A549 (cell line): ENCODE measurements at regions not wholly inside any gene's neighbourhood (a gene's known extent, or its start where the extent isn't known, plus 50 kb on each side); places are given as distances from the start of the nearest gene placed in this dataset.

Experiments
- ATAC-seq, 2 experiments: fragments of 200-7000 bp in 1 of 2; fragments of >200 bp in 1 of 2; cut with Nextera tagmentation in 1 of 2; cut with Tn5 transposase in 1 of 2; 3 replicates each; pipeline versions ENCODE4 v1.8.0 to v1.9.1; 2018 to 2020; ENCODE audit warnings: mild to moderate bottlenecking in 1 of 2, moderate library complexity in 1 of 2
- CTCF ChIA-PET: fragments of 300-600 bp; sonication (Branson Sonifier 250); formaldehyde crosslinking; extraction: SDS; loops from one replicate; lab custom pipeline; 2021; ENCODE audit warnings: antibody characterized with exemption, inconsistent platforms; lab: Yijun Ruan, JAX
- POLR2A ChIA-PET: fragments of 350-600 bp; formaldehyde crosslinking; extraction: SDS; loops from one replicate; lab custom pipeline; 2021; ENCODE audit warnings: antibody characterized with exemption, inconsistent platforms; lab: Yijun Ruan, JAX
- DNase-seq, 2 experiments: peaks; one replicate each; pipeline versions ENCODE4 v3.0.0 to v3.0.0-alpha.2; 2011 to 2016; ENCODE audit warnings: low read depth in 1 of 2, low spot score in 1 of 2
- FAIRE-seq: peaks from 2 replicates; lab custom pipeline; 2011; peaks lifted over from hg19 to GRCh38; lab: Jason Lieb, UNC
- H3K27ac ChIP-seq, 2 experiments: fragments of >200 bp; sonication (Bioruptor Twin); formaldehyde crosslinking; 3 replicates each; pipeline ENCODE4 v1.5.1; 2016 to 2017
- H3K4me1 ChIP-seq: fragments of >200 bp; sonication (Bioruptor Twin); formaldehyde crosslinking; 3 replicates; pipeline ENCODE4 v1.6.1; 2016
- H3K4me2 ChIP-seq: fragments of >200 bp; sonication (Bioruptor Twin); formaldehyde crosslinking; 3 replicates; pipeline ENCODE4 v1.6.1; 2016
- H3K4me3 ChIP-seq: fragments of >200 bp; sonication (Bioruptor Twin); formaldehyde crosslinking; 3 replicates; pipeline ENCODE4 v1.5.1; 2016
- H3K9me3 ChIP-seq: fragments of >200 bp; sonication (Bioruptor Twin); formaldehyde crosslinking; 3 replicates; pipeline ENCODE4 v1.6.1; 2016
- BCL3 ChIP-seq: fragments of >200 bp; sonication (Bioruptor Twin); formaldehyde crosslinking; IDR thresholded peaks from 3 replicates; pipeline ENCODE4 v1.6.1; 2016
- BHLHE40 ChIP-seq: IDR thresholded peaks from 2 replicates; pipeline ENCODE4 v1.6.1; 2012; ENCODE audit warnings: low read depth, low read length, inconsistent platforms
- CBX2 ChIP-seq: fragments of 200-600 bp; sonication (generic); IDR thresholded peaks from 2 replicates; pipeline ENCODE4 v1.6.1; 2016; ENCODE audit warnings: low read depth, mild to moderate bottlenecking, borderline replicate concordance
- CBX8 ChIP-seq: fragments of 200-600 bp; sonication (generic); IDR thresholded peaks from 2 replicates; pipeline ENCODE4 v1.6.1; 2016
- CEBPB ChIP-seq, 2 experiments: fragments of >200 bp in 1 of 2; sonication (Bioruptor Twin) in 1 of 2; formaldehyde crosslinking in 1 of 2; IDR thresholded peaks; 2 replicates each; pipeline ENCODE4 v1.6.1; 2012 to 2016
- FOSB ChIP-seq: fragments of 250-450 bp; sonication (Bioruptor Pico); IDR thresholded peaks from 2 replicates; pipeline ENCODE4 v1.5.0; 2020; ENCODE audit warnings: mild to moderate bottlenecking, moderate library complexity
- FOSL2 ChIP-seq, 2 experiments: fragments of 450-650 bp in 1 of 2; fragments of >200 bp in 1 of 2; sonication (Bioruptor Twin) in 1 of 2; formaldehyde crosslinking; IDR thresholded peaks; 2 replicates each; pipeline versions ENCODE4 v1.5.0 to v1.6.1; 2016 to 2020; ENCODE audit warnings: mild to moderate bottlenecking in 1 of 2, moderate library complexity in 1 of 2
- JUN ChIP-seq, 2 experiments: fragments of >200 bp; sonication (Bioruptor Twin); formaldehyde crosslinking; IDR thresholded peaks; 2 replicates in 1 of 2; 3 replicates in 1 of 2; pipeline ENCODE4 v1.6.1; 2016 to 2017
- JUNB ChIP-seq: fragments of >200 bp; sonication (Bioruptor Twin); formaldehyde crosslinking; IDR thresholded peaks from 2 replicates; pipeline ENCODE4 v1.6.1; 2016
- KDM1A ChIP-seq: fragments of 200-600 bp; sonication (generic); IDR thresholded peaks from 2 replicates; pipeline ENCODE4 v1.6.1; 2016; ENCODE audit warnings: low read depth, mild to moderate bottlenecking
- KDM5A ChIP-seq: fragments of 200-600 bp; sonication (generic); IDR thresholded peaks from 2 replicates; pipeline ENCODE4 v1.6.1; 2016; ENCODE audit warnings: antibody characterized with exemption, mild to moderate bottlenecking
- MAZ ChIP-seq: fragments of 150-350 bp; IDR thresholded peaks from 2 replicates; pipeline ENCODE4 v1.6.1; 2014; ENCODE audit warnings: antibody characterized with exemption, low read depth, low read length, borderline replicate concordance
- NFE2L2 ChIP-seq: fragments of 150-350 bp; conservative IDR thresholded peaks from 2 replicates; pipeline ENCODE4 v1.6.1; 2014; ENCODE audit warnings: low read length
- NR3C1 ChIP-seq: fragments of >200 bp; sonication (Bioruptor Twin); formaldehyde crosslinking; IDR thresholded peaks from 3 replicates; pipeline ENCODE4 v1.6.1; 2017
- PHF8 ChIP-seq: fragments of 200-600 bp; sonication (generic); IDR thresholded peaks from 2 replicates; pipeline ENCODE4 v1.6.1; 2016; ENCODE audit warnings: low read depth, mild to moderate bottlenecking, antibody characterized with exemption, moderate library complexity, borderline replicate concordance
- POLR2A ChIP-seq: IDR thresholded peaks from 2 replicates; pipeline ENCODE4 v1.6.1; 2012; ENCODE audit warnings: mild to moderate bottlenecking, low read length
- POLR2AphosphoS2 ChIP-seq: conservative IDR thresholded peaks from 2 replicates; pipeline ENCODE4 v1.6.1; 2012; ENCODE audit warnings: low read length, improper control_type of control experiment, inconsistent platforms
- RAD21 ChIP-seq, 2 experiments: fragments of >200 bp in 1 of 2; sonication (Bioruptor Twin) in 1 of 2; formaldehyde crosslinking in 1 of 2; IDR thresholded peaks in 1 of 2; conservative IDR thresholded peaks in 1 of 2; 2 replicates in 1 of 2; 3 replicates in 1 of 2; pipeline ENCODE4 v1.6.1; 2012 to 2018; ENCODE audit warnings: inconsistent platforms in 1 of 2
- RCOR1 ChIP-seq: fragments of 150-350 bp; IDR thresholded peaks from 2 replicates; pipeline ENCODE4 v1.6.1; 2014; ENCODE audit warnings: antibody characterized with exemption, low read length, low read depth
- RNF2 ChIP-seq: fragments of 200-600 bp; sonication (generic); IDR thresholded peaks from 2 replicates; pipeline ENCODE4 v1.6.1; 2016; ENCODE audit warnings: low read depth, mild to moderate bottlenecking, antibody characterized with exemption, moderate library complexity, borderline replicate concordance
- SMC3 ChIP-seq: fragments of >200 bp; sonication (Bioruptor Twin); formaldehyde crosslinking; IDR thresholded peaks from 3 replicates; pipeline ENCODE4 v1.6.1; 2018; ENCODE audit warnings: inconsistent platforms
- SREBF2 ChIP-seq: fragments of 450-650 bp; IDR thresholded peaks from 2 replicates; pipeline ENCODE4 v1.6.1; 2014; ENCODE audit warnings: mild to moderate bottlenecking, moderate library complexity
- ZC3H11A ChIP-seq: fragments of 450-650 bp; IDR thresholded peaks from 2 replicates; pipeline ENCODE4 v1.6.1; 2014; ENCODE audit warnings: antibody characterized with exemption, mild to moderate bottlenecking
- ZFP36 ChIP-seq: fragments of 450-650 bp; IDR thresholded peaks from 2 replicates; pipeline ENCODE4 v1.6.1; 2014; ENCODE audit warnings: borderline replicate concordance; ENCODE audit not compliant: partially characterized antibody
- ZNF302 ChIP-seq: fragments of 250-450 bp; sonication (Bioruptor Pico); IDR thresholded peaks from 2 replicates; pipeline ENCODE4 v1.9.0; 2021; ENCODE audit warnings: inconsistent platforms, mild to moderate bottlenecking, moderate library complexity
- ZSCAN20 ChIP-seq: fragments of 250-450 bp; sonication (Bioruptor Pico); IDR thresholded peaks from 2 replicates; pipeline ENCODE4 v1.8.0; 2022; ENCODE audit warnings: mild to moderate bottlenecking, moderate library complexity
- WGBS: methylation state at CpG from one replicate; pipeline ENCODE4 v1.1.6; 2017; ENCODE audit errors: missing lambda C conversion rate; 5-methylcytosine and 5-hydroxymethylcytosine counted together
- TF ChIP-seq, protein P1 (sequence below): fragments of 250-450 bp; sonication (Bioruptor Pico); IDR thresholded peaks from 2 replicates; pipeline ENCODE4 v1.5.0; 2021; ENCODE audit warnings: mild to moderate bottlenecking, moderate library complexity, borderline replicate concordance

DNA sequence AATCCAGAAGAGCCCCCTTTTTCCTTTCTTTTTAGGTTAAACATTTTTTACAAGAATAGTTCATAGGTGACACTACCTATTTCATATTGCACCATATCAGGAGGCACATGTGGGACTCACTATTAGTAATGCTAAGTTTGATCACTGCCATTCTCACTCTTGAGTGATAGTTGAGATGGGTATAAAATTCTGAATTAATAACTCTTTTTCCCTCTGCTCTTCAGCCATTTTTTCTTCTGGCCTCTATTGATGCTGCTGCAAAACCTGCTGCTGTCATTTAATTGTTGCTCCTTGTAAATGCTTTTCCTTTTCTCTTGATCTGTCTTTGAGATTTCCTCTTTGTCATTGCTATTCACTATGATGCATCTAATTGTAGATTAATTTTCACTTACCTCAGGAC, 482.0 kb downstream of the MID1IP1 start:
- Histone ChIP-seq H3K27ac (no peak overlapping the region), H3K4me2 (no peak overlapping the region), H3K9me3 (peaks cover 2% of the 10 kb centered on the region; the same call in 1 of the 3 replicates), H3K4me1 (no peaks in the 10 kb centered on the region), H3K4me3 (no peak overlapping the region)
- ChIA-PET CTCF (no interaction called here), POLR2A (no interaction called here)
- TF ChIP-seq CBX8: no peak
- no peak for TF ChIP-seq RAD21 (conservative IDR thresholded peaks at IDR 0.05 in 1 of 2, IDR thresholded peaks at IDR 0.05 in 1 of 2)
- no peak for TF ChIP-seq MAZ
- TF ChIP-seq KDM5A: no peak
- TF ChIP-seq RCOR1: no peak
- TF ChIP-seq FOSL2 (IDR thresholded peaks at IDR 0.05): no peak
- TF ChIP-seq FOSL2 (CRISPR knock-in tag; IDR thresholded peaks at IDR 0.05): no peak
- TF ChIP-seq ZNF302 (CRISPR knock-in tag): no peak
- TF ChIP-seq SMC3: no peak
- TF ChIP-seq, protein P1, sequence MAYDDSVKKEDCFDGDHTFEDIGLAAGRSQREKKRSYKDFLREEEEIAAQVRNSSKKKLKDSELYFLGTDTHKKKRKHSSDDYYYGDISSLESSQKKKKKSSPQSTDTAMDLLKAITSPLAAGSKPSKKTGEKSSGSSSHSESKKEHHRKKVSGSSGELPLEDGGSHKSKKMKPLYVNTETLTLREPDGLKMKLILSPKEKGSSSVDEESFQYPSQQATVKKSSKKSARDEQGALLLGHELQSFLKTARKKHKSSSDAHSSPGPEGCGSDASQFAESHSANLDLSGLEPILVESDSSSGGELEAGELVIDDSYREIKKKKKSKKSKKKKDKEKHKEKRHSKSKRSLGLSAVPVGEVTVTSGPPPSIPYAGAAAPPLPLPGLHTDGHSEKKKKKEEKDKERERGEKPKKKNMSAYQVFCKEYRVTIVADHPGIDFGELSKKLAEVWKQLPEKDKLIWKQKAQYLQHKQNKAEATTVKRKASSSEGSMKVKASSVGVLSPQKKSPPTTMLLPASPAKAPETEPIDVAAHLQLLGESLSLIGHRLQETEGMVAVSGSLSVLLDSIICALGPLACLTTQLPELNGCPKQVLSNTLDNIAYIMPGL (CRISPR knock-in tag): no peak
- TF ChIP-seq SREBF2: no peak
- no peak for TF ChIP-seq FOSB (CRISPR knock-in tag)
- ATAC-seq (no peak), DNase-seq (no peak), FAIRE-seq (no peak)

DNA sequence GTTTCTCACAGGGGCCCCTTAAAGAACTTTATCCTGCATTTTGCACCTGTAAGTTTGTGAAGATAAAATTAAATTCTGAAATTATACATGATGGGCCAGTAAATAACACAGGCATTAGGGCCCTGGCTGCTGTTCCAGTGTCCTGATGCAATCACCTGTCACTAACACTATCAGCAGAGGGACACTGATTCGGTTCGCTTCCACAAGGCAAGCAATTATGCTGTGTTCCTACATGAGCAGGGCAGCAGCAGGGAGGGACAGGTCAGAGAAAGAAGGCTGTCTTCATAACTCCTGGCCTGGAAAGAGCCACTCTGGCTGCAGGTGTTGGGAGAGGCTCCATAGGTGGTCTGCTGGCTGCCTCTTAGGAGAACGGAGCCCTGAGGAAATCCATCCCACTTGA, 487.3 kb downstream of the MID1IP1 start:
- FAIRE-seq: no peak
- ChIA-PET POLR2A (no interaction called here), CTCF (no interaction called here)
- DNase-seq: no peak
- 16% methylated on average over 3 of the region's 3 CpGs for WGBS
- Histone ChIP-seq H3K4me1 (no peaks in the 10 kb centered on the region), H3K4me3 (no peak overlapping the region), H3K27ac (no peak overlapping the region), H3K9me3 (peaks cover 1% of the 10 kb centered on the region; the same call in 1 of the 3 replicates), H3K4me2 (no peak overlapping the region)
- TF ChIP-seq ZFP36 (no peak), BCL3 (no peak), BHLHE40 (no peak)
- ATAC-seq: no peak

DNA sequence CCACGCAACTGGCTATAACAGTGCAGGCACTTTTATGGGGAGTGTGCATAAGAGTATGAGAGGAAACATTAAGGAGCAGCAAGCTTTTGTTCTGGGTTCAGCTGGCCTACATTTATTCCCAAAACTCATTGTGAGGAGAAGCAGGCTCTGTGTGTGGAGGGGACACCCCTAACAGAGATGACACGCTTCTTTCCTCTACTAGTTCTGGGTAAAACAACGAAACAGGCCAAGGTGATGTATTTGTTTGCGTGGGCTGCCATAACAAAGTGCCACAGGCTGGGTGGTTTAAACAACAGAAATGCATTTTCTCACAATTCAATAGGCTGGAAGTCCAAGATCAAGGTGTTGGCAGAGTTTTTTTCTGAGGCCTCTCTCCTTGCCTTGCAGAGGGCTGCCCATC, 488.6 kb downstream of the MID1IP1 start:
- TF ChIP-seq SMC3: no peak
- Histone ChIP-seq H3K9me3 (no peaks in the 10 kb centered on the region), H3K4me1 (no peaks in the 10 kb centered on the region), H3K4me2 (no peak overlapping the region), H3K27ac (no peak overlapping the region), H3K4me3 (no peak overlapping the region)
- ATAC-seq (no peak), FAIRE-seq (no peak), DNase-seq (no peak)
- POLR2A ChIA-PET: no interaction called here
- 18% methylated on average over 4 of the region's 4 CpGs for WGBS
- CTCF ChIA-PET: no interaction called here

DNA sequence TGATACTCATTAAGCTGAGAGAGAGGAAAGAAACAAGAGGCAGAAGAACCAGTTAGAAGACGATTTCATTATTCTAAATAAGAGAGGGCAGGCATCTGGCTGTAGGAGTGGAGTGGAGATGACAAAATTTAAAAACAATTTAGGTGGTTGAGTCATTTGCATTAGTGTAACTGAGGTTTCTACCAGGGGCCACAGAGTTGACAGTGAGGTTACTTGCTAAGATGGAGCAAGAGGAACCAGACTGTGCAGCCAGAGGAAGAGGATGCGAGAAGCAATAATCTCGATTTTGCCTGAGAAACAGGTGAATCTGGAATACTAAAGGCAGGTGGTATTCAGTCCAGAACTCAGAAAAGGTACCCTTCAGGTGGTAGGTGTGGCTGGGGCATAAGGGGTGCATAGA, 491.9 kb downstream of the MID1IP1 start:
- WGBS: 26% methylated on average over 3 of the region's 3 CpGs
- Histone ChIP-seq H3K4me1 (no peaks in the 10 kb centered on the region), H3K27ac (no peak overlapping the region), H3K9me3 (no peaks in the 10 kb centered on the region), H3K4me2 (no peak overlapping the region)
- FAIRE-seq (no peak), ATAC-seq (no peak), DNase-seq (no peak)
- CTCF ChIA-PET: no interaction called here
- TF ChIP-seq PHF8: no peak
- no peak for TF ChIP-seq RNF2
- no peak for TF ChIP-seq ZSCAN20 (CRISPR knock-in tag)
- TF ChIP-seq CBX2: no peak
- no peak for TF ChIP-seq POLR2AphosphoS2
- TF ChIP-seq NFE2L2: no peak
- TF ChIP-seq SMC3: no peak
- no peak for TF ChIP-seq JUNB
- no peak for TF ChIP-seq JUN (IDR thresholded peaks at IDR 0.05)
- no peak for TF ChIP-seq CEBPB (IDR thresholded peaks at IDR 0.05)
- TF ChIP-seq ZC3H11A: no peak
- TF ChIP-seq POLR2A: no peak
- TF ChIP-seq NR3C1: no peak
- no peak for TF ChIP-seq KDM1A
- no peak for TF ChIP-seq FOSL2 (IDR thresholded peaks at IDR 0.05)
- TF ChIP-seq FOSL2 (CRISPR knock-in tag; IDR thresholded peaks at IDR 0.05): no peak
- TF ChIP-seq, all 56 proteins: peak for 0
- POLR2A ChIA-PET: no interaction called here
- H3K4me3 ChIP-seq: no peak overlapping the region
